WERI-Rb-1 (cell line): ENCODE measurements at regions not wholly inside any gene's neighbourhood (a gene's known extent, or its start where the extent isn't known, plus 50 kb on each side); places are given as distances from the start of the nearest gene placed in this dataset.

Experiments used
- DNase-seq: peaks from one replicate; pipeline ENCODE4 v3.0.0-alpha.2; 2020
- H3K27ac ChIP-seq: fragments of 250-450 bp; sonication (Bioruptor Pico); 2 replicates; pipeline ENCODE4 v1.5.1; 2020; ENCODE audit warnings: mild to moderate bottlenecking, moderate library complexity
- H3K27me3 ChIP-seq: fragments of 250-450 bp; sonication (Bioruptor Pico); 2 replicates; pipeline ENCODE4 v1.5.1; 2021; ENCODE audit warnings: mild to moderate bottlenecking, low read depth, moderate library complexity; ENCODE audit not compliant: insufficient read depth, severe bottlenecking
- H3K36me3 ChIP-seq: fragments of 250-450 bp; sonication (Bioruptor Pico); 2 replicates; pipeline ENCODE4 v1.5.1; 2020; ENCODE audit warnings: mild to moderate bottlenecking, moderate library complexity
- H3K4me3 ChIP-seq: 2 replicates; pipeline ENCODE4 v1.5.1; 2011; ENCODE audit warnings: low read depth, mild to moderate bottlenecking, control low read depth, low read length
- H3K9me3 ChIP-seq: fragments of 250-450 bp; sonication (Bioruptor Pico); 2 replicates; pipeline ENCODE4 v1.5.1; 2021; ENCODE audit warnings: mild to moderate bottlenecking, moderate library complexity; ENCODE audit not compliant: severe bottlenecking
- CTCF ChIP-seq: IDR thresholded peaks from 2 replicates; pipeline ENCODE4 v1.5.1; 2011; ENCODE audit warnings: low read depth, mild to moderate bottlenecking, control low read depth, inconsistent platforms, low read length

- Histone ChIP-seq H3K36me3 (no peaks in the 10 kb centered on the region), H3K27ac (no peak overlapping the region), H3K4me3 (no peak overlapping the region), H3K27me3 (peaks cover 95% of the 10 kb centered on the region), H3K9me3 (no peaks in the 10 kb centered on the region)
- TF ChIP-seq CTCF: no peak
- no peak for DNase-seq
Measured at GRCh38 chr2:239569401-239570090, 168.7 kb upstream of the HDAC4 start.

DNA sequence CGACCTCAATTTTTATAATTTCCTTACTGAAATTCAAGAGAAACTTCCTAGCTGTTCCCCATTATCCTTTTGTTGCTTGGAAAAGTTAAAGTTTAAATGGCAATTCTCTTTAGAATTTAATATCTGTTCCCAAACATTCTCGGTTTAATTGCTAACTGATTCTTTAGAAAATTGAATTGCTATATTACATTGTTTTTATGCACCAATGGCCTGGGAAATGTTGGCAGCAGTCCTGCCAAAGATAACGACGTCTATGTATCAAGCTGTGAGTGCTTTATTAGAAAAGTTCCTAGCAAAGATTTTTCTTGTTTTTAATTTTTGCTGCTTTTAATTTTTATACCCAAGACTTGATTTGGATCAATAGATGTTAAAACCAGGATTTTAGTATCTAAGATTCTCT, 167.8 kb upstream of the HDAC4 start:
- Histone ChIP-seq H3K36me3 (no peaks in the 10 kb centered on the region), H3K9me3 (no peaks in the 10 kb centered on the region), H3K27me3 (peaks cover 95% of the 10 kb centered on the region), H3K4me3 (no peak overlapping the region), H3K27ac (no peak overlapping the region)
- no peak for DNase-seq
- no peak for TF ChIP-seq CTCF

GRCh38 chr2:239567786-239568185, 167.0 kb upstream of the HDAC4 start:
- Histone ChIP-seq H3K27ac (no peak overlapping the region), H3K36me3 (no peaks in the 10 kb centered on the region), H3K27me3 (peaks cover 95% of the 10 kb centered on the region), H3K9me3 (peaks cover under 1% of the 10 kb centered on the region), H3K4me3 (no peak overlapping the region)
- no peak for DNase-seq
- no peak for TF ChIP-seq CTCF

DNA sequence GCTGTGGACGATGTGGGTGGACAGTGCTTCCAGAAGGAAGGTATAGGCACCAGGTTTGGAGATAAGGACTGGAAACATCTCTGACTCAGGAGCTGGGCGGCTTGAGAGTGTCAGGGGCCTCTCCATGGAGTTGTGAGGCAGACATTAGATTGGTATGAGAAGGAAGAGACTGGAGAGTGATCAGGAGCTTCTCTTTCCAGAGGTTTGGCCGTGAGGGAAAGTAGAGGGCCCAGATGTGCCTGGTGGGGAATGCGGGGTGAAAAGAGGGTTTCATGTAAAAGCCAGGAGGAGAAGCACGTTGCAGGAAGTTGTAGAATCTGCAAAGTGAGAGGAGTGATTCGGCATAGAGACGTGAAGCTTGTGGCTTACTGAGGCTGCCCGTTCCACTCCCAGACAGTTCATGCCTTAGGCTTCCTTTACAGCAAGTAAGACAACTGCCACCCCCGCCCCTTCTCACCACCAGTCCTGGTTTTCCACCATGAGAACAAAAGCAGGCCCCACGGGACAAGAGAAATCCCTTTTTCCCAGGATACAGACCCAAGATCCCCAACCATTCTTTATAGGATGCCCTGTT, 166.3 kb upstream of the HDAC4 start:
- no peak for TF ChIP-seq CTCF
- Histone ChIP-seq H3K27ac (no peak overlapping the region), H3K36me3 (no peaks in the 10 kb centered on the region), H3K27me3 (peaks cover 95% of the 10 kb centered on the region), H3K4me3 (no peak overlapping the region), H3K9me3 (peaks cover 2% of the 10 kb centered on the region)
- no peak for DNase-seq

DNA sequence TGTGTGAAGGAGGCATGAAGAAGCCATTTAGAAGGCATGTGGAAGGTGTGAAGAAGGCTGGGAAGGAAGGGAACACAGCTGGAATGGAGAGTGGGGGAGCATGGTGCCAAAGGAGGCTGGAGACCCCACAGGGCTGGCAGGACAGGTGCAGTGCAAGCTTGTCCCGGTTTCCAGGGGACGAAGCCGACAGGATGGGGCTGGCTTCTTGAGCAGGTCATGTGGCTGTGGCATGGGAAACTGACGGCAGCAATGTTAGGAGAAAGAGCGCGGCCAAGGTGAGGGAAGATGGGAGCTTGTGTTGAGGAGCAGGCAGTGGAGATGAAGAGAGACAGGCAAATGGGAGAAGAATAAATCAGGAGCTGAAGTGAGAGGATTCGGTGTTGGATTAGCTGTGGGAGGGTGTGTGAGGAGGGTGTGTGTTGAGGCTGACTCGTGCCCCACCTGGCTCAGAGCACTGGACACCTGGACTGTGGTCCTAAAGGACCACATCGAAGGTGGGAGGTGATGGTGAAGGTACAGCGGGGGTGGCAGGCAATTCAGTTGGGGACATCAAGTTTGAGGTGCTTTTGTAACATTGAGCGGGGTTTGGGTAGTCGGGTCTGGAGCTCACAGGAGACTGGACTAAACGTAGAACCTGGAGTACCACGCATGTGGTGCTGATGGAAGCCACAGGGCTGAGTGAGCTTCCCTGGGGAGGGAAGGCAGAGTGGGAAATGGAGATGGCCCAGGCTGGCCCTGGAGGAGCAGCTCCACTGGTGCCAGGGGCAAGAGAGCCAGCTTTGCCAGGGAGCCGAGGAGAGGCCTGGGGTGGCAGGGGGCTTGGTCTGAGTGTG, 165.6 kb upstream of the HDAC4 start:
- peaks cover 2% of the 10 kb centered on the region for H3K9me3 ChIP-seq
- TF ChIP-seq CTCF: no peak
- no peak overlapping the region for H3K27ac ChIP-seq
- H3K4me3 ChIP-seq: no peak overlapping the region
- H3K27me3 ChIP-seq: peaks cover 95% of the 10 kb centered on the region
- H3K36me3 ChIP-seq: no peaks in the 10 kb centered on the region
- no peak for DNase-seq
